ENCODE measurements at regions not wholly inside any gene's neighbourhood (a gene's known extent, or its start where the extent isn't known, plus 50 kb on each side); places are given as distances from the start of the nearest gene placed in this dataset.
A peak's percentile ranks its signal among the peaks of the same experiment; 100 is the strongest.
"Not testable (repeated sequence)": the region's sequence is repeated elsewhere in the genome, so short reads cannot be mapped to it uniquely, and the experiment has no call there.

DNA sequence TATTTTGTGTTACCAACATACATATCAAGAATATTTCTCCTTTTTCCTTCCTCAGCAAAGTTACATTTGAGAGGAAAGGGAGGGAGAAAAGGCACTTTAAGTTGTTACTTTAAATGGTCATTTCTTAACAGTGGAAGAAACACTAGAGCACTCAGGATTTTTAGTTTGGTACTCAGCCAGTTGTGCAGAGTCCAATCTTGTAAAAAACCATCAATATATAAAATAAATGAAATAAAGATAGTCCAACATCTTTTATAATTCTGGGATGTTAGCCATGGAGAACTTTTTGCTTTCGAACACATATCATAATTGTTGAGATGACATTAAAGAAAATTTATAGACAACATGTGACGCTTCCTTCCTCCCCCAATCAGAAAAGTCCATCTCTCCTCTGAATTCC, 253.8 kb downstream of the QDPR start:
- intact Hi-C loops (cut with DNase I) = no loop called here
- DNase-seq = no peak

DNA sequence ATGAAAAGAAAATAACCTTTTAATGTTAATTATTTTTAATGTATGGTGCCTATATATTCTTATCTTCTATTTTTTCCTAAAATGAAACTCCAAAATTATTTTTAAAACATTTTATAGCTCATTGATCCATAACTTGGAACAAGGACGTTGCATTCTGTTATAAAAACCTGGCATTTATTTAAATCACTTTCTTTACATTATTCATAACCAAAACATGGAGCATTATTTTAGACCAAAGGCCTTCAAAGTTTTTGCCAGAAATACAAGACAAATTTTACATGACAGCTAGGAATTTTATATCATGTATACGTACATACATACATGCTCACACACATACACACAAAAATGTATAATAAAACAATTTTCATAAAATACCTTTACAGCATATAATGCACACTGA, 259.8 kb downstream of the QDPR start:
- intact Hi-C loops (cut with DNase I) = no loop called here
- DNase-seq = no peak

DNA sequence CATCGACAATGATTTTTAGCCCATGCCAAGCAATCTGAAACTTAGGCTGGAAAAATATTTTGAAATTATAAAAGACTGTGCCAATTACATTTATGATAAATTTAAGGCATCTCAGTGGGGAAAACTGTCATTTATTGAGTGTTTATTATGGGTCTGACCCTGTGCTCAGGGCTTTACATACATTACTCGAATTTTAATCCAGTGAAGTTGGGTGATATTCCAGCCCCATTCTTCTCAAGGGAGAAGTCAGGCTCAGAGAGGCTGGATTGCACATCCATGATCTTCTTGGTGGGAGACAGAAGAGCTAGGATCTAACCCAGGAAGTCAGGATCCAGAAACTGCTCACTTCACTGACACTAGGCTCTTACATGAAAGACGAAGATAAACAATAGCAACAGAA, 260.8 kb downstream of the QDPR start:
- DNase-seq = no peak
- intact Hi-C loops (cut with DNase I) = no loop called here

DNA sequence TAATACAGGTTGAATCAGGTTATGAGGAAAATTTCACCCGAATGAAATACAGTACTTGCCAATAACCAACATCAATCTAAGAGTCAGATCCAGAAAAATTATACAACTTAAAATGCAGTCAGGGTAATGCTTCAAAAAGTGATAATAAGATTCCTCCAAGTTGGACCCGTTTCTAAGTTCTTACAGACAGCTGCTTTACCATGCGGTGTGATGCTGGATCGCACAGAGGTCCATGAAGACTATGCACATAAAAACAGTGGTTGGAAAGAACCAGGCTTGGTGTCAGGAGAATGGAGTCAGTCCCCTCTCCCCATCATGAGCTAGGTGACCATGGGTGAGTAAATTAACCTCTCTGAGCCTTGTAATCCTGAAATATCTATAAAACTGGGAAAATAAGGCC, 261.3 kb downstream of the QDPR start:
- intact Hi-C loops (cut with DNase I) = no loop called here
- DNase-seq = peak in 1 of 10 donors; percentile 13

DNA sequence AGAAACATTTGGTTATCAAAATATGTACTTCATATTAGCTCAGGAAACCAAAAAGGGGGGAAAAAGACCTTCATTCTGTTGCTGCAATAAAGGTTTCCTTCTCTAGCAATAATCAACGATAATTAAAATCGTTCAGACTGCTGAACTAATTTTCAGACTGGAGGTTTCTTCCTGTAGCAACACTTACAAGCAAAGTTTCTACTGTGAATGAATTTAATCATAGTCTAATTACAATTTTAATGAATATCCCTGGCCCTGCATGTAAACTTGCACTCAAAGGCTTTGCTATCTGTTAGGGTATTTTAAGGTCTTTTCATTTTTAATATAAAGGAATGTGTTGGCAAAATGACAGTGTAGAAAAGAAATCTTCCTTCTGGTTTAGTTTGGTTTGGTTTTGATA, 265.2 kb downstream of the QDPR start:
- DNase-seq = no peak

DNA sequence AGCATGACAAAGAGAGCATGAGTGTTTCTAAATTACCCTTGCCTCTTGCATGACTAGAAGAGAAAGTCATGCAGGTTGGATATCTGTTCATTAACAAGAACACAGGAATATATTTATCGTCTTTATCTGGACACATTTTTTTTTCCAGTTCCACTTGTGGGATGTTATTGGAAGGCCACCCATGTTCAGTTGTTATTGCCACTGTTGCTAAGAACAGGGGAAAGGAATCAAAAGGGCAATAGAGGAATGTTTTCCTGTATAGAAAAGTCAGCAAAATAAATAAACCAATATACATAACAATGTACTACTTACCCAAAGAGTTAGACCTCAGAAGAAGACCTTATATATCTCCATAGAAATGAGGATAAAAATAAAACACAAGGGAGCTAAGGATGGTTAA, 270.1 kb downstream of the QDPR start:
- DNase-seq = no peak
- intact Hi-C loops (cut with DNase I) = no loop called here

More for the DNA sequence above, 265.2 kb downstream of the QDPR start:
- intact Hi-C loops (cut with DNase I) = no loop called here

DNA sequence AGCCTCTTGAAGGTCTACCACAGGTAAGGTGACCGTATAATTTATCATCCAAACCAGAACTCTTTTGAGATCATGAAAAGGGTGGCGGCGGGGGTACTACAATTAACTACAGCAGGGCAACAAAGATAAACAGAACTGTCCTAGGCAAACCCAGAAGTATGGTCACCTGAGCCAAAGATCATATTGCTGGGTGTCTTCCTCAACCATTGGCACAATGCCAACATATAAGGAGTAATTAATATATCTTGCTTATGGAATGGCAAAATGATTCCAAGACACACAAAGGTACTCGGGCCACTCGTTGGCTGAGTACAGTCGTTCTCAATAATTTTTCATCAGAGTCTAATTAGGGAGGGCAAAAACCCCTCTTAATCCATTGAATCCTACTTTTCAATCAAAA, 273.3 kb downstream of the QDPR start:
- intact Hi-C loops (cut with DNase I) = no loop called here
- DNase-seq = no peak

DNA sequence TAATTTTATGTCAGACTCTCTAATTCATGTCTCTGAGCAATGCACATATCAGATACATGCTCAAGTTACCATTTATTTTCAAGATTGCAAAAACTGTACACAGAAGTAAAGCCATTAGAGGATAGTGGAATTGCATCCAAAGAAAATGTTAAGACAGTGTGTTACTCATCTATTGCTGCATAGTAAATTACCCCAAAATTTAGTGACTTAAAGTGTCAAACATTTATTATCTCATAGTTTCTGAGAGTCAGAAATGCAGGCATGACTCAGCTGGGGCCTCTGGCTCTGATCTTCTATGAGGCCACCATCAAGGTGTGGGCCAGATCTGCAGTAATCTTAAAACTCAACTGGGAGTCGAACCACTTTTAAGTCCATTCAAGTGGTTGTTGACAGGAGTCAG, 275.2 kb downstream of the QDPR start:
- intact Hi-C loops (cut with DNase I) = no loop called here
- DNase-seq = no peak

DNA sequence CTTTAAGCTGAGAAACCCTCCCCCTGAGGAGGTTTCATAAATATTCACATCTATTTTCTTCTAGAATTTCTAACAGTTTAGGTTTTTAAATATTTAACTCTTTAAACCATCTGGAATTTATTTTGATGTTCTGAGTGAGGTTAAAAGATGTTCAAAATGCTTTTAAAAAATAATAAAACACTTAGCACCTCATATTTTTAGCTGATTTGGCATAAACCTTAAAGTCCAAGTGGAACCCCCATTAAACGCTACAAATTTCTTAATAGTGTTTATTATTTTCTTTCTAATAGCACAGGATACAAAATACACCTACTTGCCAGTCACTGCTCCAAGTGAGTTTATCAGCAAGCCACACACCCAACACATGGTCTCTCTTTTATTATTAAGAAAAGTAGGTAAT, 277.2 kb downstream of the QDPR start:
- DNase-seq = no peak
- intact Hi-C loops (cut with DNase I) = no loop called here

DNA sequence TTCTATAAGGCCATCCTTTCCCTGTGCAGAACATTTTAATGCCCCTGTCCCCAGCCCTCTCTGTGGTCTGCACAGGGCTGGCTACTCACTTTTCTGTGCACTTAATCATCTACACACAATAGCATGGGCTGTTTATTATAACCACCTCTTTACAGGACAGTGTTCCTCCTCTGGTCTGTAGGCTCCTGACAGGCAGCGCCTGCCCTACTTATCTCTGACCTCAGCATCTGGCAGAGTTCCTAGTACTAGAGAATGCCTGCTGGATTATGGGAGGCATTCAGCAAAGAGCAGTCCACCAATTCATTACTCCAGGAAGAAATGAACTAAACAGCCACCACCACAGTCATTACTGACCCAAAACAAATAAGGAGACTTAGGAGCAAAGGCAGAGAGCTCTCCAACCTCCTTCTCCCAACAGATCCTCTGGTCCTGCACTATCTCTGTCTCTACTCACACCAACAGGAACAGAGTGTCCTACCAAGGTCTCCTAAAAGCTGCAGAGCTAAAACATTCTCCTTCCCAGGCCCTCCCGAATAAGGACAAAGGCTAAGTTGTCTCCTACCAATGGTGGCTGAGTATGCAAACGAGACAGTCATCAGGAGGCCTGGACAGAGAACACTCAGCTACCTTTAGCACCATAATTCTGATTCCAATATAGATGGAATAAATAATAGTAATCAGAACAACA, 279.2 kb downstream of the QDPR start:
- DNase-seq = peak in 4 of 10 donors; percentile 10 to 74 (median 27)
- intact Hi-C loops (cut with DNase I) = no loop called here

DNA sequence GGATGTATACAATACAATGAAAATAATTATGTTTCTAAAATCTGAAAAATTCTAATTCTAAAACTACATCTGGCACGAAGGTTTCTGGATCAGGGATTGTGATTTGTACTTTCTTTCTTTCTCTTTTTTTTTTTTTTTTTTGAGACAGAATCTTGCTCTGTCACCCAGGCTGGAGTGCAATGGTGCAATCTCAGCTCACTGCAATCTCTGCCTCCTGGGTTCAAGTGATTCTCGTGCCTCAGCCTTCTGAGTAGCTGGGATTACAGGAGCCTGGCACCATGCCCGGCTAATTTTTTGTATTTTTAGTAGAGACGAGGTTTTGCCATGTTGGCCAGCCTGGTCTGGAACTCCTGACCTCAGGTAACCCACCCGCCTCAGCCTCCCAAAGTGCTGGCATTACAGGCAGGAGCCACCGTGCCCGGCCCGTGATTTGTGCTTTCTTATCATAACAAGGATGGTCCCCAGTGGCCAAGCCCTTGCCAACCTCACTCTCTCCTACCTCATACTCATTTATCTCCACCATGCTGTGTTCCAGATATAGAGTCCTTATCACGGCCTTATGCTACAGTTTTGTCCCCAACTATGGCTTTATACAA, 279.9 kb downstream of the QDPR start:
- peak in 2 of 10 donors; percentile 62 to 80 for DNase-seq
- intact Hi-C loops (cut with DNase I) = not testable (repeated sequence)

DNA sequence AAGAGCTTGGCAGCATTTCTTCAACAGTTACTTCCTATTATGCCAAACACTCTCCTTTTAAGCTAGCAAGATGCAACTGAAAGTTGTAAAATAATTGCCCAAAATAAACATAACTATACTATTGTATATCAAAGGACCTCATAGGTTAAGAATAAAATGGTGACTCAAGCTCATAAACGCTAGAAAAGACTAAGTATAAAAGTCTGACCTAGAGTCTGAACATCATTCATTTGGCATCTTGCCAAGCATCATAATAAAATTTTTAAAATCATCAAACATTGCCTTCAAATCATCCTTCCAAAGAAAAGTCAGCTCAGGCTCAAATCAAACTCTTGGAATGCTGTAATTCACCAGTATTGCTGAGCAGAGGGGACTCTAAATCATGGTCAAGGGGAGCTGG, 281.2 kb downstream of the QDPR start:
- no peak for DNase-seq
- intact Hi-C loops (cut with DNase I) = no loop called here

DNA sequence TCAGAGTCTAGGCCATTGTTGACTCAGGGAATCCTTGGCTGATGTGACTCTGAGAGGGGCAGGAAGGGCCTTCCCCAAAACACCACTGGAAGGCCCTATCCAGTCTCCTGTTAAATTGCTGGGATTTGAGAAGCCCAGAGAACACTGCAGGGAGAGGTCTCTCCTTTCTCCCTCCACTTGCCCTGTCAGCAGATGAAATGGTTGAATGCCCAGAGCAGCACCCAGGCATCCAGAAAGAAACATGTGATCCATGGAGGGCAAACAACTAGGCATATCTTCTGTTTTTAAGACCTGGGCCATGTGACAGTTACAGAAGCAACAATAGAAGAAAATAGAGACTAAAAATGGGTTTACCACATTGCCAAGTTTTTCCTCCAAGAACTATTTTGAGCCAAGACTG, 291.1 kb downstream of the QDPR start:
- intact Hi-C loops (cut with DNase I) = no loop called here
- DNase-seq = no peak

DNA sequence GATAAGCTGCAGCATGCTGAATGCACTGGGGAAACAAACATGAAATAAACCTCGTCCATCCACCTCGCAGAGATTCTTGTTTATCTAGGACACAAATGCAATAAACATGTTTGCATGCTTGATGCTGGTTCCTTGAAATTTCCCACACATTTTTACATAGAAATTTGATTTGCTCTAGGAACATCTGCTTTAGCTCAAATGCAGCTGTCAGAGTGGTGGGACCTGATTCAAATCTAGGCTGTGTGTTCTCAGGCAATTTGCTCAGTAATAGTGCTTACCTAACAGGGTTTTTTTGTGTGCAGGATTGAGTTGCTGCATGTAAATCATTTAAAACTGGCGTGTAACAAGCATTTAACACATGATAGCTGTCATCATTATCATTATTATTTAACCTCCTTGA, 293.1 kb downstream of the QDPR start:
- intact Hi-C loops (cut with DNase I) = no loop called here
- DNase-seq = no peak

DNA sequence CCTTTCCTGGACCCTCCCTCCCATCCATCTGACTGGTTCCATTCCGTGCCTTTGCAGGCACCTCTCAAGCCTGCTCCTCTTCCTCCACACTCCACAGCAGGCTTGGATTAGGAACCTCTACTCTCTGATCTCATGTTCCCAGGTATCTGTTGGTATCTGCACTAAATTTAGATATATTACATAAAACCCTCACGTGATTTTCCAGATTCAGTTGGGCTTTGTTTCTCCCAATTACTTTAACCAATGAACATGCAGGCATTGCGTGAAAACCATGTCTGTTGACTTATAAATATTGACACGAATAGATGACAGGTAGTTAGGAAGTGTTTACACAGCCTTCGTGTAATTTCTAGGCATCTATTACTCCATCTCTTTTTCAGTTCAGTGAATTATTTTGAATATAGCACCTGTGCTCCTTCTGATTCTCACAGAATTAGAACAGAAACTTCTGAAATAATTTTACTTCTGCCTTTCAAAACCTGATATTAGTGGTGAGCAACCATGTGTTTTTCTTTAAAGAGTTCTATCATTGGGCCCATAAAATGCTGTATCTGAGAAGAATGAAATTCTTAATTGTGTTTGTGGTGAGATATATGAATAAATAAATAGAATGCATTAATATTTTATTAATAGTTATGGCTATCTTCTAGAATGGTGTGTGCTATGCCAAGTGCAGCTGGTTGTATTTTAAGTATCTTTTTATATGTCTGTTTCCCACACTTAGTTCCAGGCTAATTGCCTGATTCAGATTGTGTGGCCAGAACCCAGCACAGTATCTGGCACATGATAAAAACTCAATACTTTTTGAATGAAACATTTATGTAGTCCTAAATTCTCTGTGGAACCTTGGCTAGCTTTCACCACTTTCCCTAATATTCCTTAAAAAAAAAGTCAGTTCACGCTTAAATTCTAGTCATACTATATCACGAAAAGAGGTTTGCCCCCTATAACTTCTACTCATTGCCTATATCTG, 304.8 kb downstream of the QDPR start:
- DNase-seq = no peak
- intact Hi-C loops (cut with DNase I) = no loop called here

DNA sequence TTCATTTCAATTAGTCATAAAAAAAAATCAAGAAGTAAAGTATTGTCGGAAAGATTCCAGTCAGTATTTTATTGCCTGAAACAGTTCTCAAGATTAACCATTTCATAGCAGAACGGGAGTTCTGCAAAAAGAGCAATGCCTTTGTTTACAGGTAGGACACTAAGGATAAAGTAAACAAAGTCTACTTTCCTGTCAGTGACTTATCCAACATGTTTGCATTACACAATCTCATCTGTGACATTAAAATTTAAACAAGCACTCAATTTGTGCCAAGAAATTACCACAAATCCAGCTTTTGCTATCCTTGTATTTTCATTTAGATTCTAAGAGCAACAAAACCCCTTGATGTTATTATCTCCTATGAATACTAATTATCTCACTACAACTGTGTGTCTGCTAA, 306.5 kb upstream of the LDB2 start:
- DNase-seq = no peak
- intact Hi-C loops (cut with DNase I) = no loop called here

DNA sequence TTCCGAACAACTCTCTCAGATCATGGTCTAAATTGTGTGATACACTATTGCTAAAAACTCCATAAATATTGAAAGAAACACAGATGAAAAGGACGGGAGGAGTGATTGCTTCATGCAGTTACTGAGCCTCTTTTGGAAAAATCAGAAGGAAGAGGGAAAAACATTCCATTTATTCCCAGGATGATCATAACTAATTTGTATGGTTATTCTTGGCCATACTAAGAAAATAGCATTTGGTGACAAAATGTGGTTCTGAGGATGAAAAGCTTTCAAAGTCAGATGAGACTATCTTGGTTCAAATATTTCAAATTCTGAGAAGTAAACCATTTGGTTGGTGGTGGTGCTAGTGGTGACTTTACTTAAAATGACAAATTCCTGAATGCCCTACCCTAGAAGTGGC, 305.4 kb upstream of the LDB2 start:
- intact Hi-C loops (cut with DNase I) = no loop called here
- no peak for DNase-seq

DNA sequence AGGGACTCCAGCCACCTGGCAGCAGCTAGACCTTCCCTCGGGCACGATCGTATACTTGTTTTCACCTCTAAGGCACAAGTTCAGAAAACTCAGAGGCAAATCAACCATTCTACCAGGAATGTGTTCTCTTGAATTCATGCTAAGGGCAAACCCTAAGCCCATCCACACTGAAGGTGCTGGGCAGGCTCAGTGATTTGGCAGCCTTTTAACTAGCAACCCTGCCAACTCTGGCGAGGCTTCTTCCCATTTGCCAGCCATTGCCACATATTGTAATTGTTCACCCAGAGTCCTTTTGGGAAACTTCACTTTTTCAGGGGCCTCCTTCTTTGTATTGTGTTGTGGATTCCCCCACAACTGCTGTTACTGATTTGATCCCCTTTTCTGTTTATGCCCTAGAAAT, 298.6 kb upstream of the LDB2 start:
- intact Hi-C loops (cut with DNase I) = no loop called here
- DNase-seq = no peak

DNA sequence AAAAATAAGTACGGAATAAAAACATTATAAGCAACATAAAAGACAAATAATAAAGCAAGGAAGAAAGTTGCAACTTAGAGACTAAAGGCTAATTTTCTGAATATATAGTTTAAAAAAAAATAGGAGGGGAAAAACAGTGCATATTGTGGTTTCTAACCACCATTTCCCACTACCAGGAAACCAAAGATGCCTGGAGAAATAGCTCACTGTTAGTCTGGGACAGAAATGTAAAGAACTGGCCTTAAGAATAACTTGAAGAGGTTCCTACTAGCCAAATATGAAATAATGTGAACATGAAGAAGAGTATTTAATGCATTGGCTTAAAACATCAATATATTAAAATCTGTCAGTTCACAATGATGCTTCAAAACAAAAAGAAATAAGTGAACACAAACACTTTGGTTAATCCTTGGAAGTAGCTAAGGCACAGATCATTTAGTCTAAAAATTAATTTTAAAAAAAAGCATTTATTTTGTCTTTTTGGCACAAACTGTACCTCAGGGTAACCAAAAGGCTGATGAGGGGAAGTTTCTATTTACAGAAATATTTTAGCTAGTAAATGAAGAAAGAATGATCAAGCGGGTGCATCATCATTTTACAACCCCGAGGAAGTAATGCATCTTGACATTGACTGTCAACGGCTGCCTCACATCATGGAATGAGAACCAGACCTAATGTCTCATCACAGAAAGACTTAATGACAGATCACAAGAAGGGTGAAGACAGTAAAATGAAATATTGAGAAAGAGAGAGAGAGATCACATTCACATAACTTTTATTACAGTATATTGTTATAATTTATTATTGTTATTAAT, 297.2 kb upstream of the LDB2 start:
- DNase-seq = no peak
- intact Hi-C loops (cut with DNase I) = no loop called here

DNA sequence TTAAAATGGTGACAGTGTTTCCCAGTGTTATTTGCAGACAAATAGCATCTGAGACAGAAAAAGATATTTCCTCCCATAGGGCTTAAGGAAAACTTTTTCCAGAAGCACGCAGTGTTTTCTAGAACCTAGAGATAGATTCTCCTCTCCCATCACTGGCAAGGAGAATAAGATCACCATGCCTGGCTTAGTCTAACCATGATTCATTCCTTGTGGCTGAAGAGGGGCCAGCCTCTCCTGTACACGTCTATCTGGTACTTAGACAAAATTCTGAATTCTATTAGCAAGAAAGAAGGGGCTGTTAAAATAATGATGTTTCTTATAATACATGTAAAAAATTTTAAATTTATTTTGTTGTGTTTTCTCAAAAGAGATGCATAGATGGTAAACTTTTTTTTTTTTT, 296.1 kb upstream of the LDB2 start:
- DNase-seq = no peak
- intact Hi-C loops (cut with DNase I) = no loop called here

DNA sequence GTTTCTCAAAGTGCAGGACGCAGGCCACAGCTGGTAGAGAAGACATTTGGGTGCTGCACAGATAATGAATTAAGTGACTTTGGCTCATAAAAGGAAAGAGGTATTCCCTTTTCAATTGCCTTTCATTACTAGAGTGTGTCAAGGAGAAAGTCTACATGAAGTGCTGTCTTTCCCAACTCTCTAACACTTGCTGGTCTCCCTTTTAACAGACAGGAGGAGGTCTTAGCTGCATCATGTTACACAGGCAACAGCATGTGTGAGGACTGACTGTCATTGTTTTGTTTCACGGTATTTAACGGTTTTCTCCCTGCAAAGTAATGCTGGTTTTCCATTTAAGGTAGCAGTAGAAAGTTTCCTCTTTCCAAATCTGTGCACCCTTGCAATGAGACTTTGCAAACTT, 291.3 kb upstream of the LDB2 start:
- intact Hi-C loops (cut with DNase I) = no loop called here
- DNase-seq = no peak

All from posterior cingulate gyrus (tissue), 11 donors.